HG03139 (cell line): ENCODE measurements at regions not wholly inside any gene's neighbourhood (a gene's known extent, or its start where the extent isn't known, plus 50 kb on each side); places are given as distances from the start of the nearest gene placed in this dataset.

ENCODE experiments used
- ATAC-seq: cut with Tn5 transposase; IDR thresholded peaks from one replicate; pipeline ENCODE4 v1.9.1; 2021; ENCODE audit not compliant: unreplicated experiment

- no peak for ATAC-seq
Observed at GRCh38 chr17:79377230-79377786, 233.5 kb downstream of the RBFOX3 start.

- ATAC-seq, result no peak
Observed at GRCh38 chr17:79374807-79375206, 236.0 kb downstream of the RBFOX3 start.

GRCh38 chr17:79374087-79374689, 236.7 kb downstream of the RBFOX3 start:
- no peak for ATAC-seq

GRCh38 chr17:79372470-79373238, 238.2 kb downstream of the RBFOX3 start:
- ATAC-seq, result no peak

- ATAC-seq, result no peak
Observed at GRCh38 chr17:79371984-79372383, 238.9 kb downstream of the RBFOX3 start.

GRCh38 chr17:79370594-79370993, 240.3 kb downstream of the RBFOX3 start:
- ATAC-seq, result no peak

GRCh38 chr17:79370126-79370525, 240.7 kb downstream of the RBFOX3 start:
- ATAC-seq, result no peak

GRCh38 chr17:79369532-79369931, 241.3 kb downstream of the RBFOX3 start:
- no peak for ATAC-seq

GRCh38 chr17:79369001-79369400, 241.8 kb downstream of the RBFOX3 start:
- ATAC-seq, result no peak

- no peak for ATAC-seq
Observed at GRCh38 chr17:79368521-79368920, 242.3 kb downstream of the RBFOX3 start.

- no peak for ATAC-seq
Observed at GRCh38 chr17:79366988-79367571, 243.8 kb downstream of the RBFOX3 start.

- no peak for ATAC-seq
Observed at GRCh38 chr17:79365836-79366770, 244.7 kb downstream of the RBFOX3 start.

- ATAC-seq, result no peak
Observed at GRCh38 chr17:79365351-79365750, 245.5 kb downstream of the RBFOX3 start.

- no peak for ATAC-seq
Observed at GRCh38 chr17:79364315-79365094, 246.3 kb downstream of the RBFOX3 start.

- no peak for ATAC-seq
Observed at GRCh38 chr17:79363552-79364275, 247.1 kb downstream of the RBFOX3 start.

- no peak for ATAC-seq
Observed at GRCh38 chr17:79362772-79363305, 248.0 kb downstream of the RBFOX3 start.

- no peak for ATAC-seq
Observed at GRCh38 chr17:79361873-79362771, 248.7 kb downstream of the RBFOX3 start.

GRCh38 chr17:79361221-79361734, 249.6 kb downstream of the RBFOX3 start:
- no peak for ATAC-seq
